ENCODE measurements at regions not wholly inside any gene's neighbourhood (a gene's known extent, or its start where the extent isn't known, plus 50 kb on each side); places are given as distances from the start of the nearest gene placed in this dataset.

DNA sequence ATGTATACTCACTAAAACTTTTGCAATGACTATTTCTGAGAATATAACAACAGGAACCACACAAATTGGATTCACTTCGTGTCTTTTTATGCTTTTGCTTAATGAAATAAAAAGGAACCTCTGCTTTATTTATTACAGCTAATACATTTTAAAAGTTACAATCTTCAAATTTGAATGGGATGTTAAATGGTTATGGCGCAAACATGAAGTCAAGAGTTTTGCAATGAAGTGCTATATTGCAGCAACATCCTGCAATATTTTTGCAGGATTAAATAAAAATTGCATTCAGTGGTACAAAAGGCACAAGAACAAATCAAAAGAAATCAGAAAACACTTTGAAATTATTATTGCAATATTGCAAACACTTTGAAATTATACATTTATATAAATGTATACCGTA is 1519.0 kb upstream of the MIR17HG start (continued):
- TF ChIP-seq, protein P1, sequence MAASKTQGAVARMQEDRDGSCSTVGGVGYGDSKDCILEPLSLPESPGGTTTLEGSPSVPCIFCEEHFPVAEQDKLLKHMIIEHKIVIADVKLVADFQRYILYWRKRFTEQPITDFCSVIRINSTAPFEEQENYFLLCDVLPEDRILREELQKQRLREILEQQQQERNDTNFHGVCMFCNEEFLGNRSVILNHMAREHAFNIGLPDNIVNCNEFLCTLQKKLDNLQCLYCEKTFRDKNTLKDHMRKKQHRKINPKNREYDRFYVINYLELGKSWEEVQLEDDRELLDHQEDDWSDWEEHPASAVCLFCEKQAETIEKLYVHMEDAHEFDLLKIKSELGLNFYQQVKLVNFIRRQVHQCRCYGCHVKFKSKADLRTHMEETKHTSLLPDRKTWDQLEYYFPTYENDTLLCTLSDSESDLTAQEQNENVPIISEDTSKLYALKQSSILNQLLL (CRISPR knock-in tag; IDR thresholded peaks at IDR 0.05; ENCODE audit: borderline replicate concordance): no peak
- TF ChIP-seq NELFE (IDR thresholded peaks at IDR 0.05; ENCODE audit: insufficient read depth, insufficient read length) (no peak), RFX5 (IDR thresholded peaks at IDR 0.05; ENCODE audit: low read depth, low read length) (peak; percentile 45; the same call in 1 of the 2 replicates), ZNF184 (CRISPR knock-in tag; IDR thresholded peaks at IDR 0.05) (no peak), POLR2AphosphoS2 (IDR thresholded peaks at IDR 0.05; ENCODE audit: low read length) (no peak), MTA1 (IDR thresholded peaks at IDR 0.05; ENCODE audit: borderline replicate concordance) (no peak), LEF1 (IDR thresholded peaks at IDR 0.05) (no peak), ZNF282 (CRISPR knock-in tag; IDR thresholded peaks at IDR 0.05) (no peak), TBL1XR1 (IDR thresholded peaks at IDR 0.05; ENCODE audit: low read length in 2 of 2) (no peak), ZNF384 (IDR thresholded peaks at IDR 0.05; ENCODE audit: low read depth, low read length) (no peak)
- TF ChIP-seq, protein P2, sequence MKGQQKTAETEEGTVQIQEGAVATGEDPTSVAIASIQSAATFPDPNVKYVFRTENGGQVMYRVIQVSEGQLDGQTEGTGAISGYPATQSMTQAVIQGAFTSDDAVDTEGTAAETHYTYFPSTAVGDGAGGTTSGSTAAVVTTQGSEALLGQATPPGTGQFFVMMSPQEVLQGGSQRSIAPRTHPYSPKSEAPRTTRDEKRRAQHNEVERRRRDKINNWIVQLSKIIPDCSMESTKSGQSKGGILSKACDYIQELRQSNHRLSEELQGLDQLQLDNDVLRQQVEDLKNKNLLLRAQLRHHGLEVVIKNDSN (CRISPR knock-in tag; IDR thresholded peaks at IDR 0.05): no peak
- TF ChIP-seq, protein P3, sequence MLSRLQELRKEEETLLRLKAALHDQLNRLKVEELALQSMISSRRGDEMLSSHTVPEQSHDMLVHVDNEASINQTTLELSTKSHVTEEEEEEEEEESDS (CRISPR knock-in tag; IDR thresholded peaks at IDR 0.05): peak; percentile 17; the same call in 1 of the 2 replicates

All from K562 (cell line).